ENCODE measurements at regions not wholly inside any gene's neighbourhood (a gene's known extent, or its start where the extent isn't known, plus 50 kb on each side); places are given as distances from the start of the nearest gene placed in this dataset.

DNA sequence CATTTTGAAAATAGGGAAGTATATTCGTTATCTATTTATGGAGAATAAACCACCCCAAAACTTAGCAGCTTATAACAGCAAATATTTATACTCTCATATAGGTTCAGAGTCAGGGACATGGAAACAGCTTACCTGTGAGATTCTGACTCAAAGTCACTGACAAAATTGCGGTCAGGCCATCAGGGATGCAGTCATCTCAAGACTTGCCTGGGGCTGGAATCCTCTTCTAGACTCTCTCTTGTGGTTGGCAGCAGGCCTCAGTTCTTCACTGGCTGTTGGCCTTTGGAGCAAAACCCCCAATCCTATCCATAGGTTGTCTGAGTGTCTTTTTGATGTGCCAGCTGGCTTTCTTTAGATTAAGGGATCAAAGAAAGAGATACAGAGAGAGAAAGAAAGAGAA is 275.6 kb downstream of the SEC61B start:
- TF ChIP-seq POLR2A (IDR thresholded peaks at IDR 0.05; ENCODE audit: low read depth, low read length) (no peak), POU2F2 (IDR thresholded peaks at IDR 0.05; ENCODE audit: low read depth, low read length) (no peak), POLR2AphosphoS5 (IDR thresholded peaks at IDR 0.05; ENCODE audit: low read depth, low read length) (no peak), SPI1 (IDR thresholded peaks at IDR 0.05; ENCODE audit: low read depth, low read length) (no peak)

Data from GM12891 (cell line).